ENCODE measurements at regions not wholly inside any gene's neighbourhood (a gene's known extent, or its start where the extent isn't known, plus 50 kb on each side); places are given as distances from the start of the nearest gene placed in this dataset.
"Not testable (repeated sequence)": the region's sequence is repeated elsewhere in the genome, so short reads cannot be mapped to it uniquely, and the experiment has no call there.

- DNase-seq: not testable (repeated sequence)
Observed at GRCh38 chr14:34381304-34381703, 80.7 kb downstream of the SPTSSA start.

GRCh38 chr14:34380471-34380845 is 81.6 kb downstream of the SPTSSA start:
- no peak for DNase-seq

GRCh38 chr14:34379816-34380470 is 82.1 kb downstream of the SPTSSA start:
- DNase-seq: no peak

DNA sequence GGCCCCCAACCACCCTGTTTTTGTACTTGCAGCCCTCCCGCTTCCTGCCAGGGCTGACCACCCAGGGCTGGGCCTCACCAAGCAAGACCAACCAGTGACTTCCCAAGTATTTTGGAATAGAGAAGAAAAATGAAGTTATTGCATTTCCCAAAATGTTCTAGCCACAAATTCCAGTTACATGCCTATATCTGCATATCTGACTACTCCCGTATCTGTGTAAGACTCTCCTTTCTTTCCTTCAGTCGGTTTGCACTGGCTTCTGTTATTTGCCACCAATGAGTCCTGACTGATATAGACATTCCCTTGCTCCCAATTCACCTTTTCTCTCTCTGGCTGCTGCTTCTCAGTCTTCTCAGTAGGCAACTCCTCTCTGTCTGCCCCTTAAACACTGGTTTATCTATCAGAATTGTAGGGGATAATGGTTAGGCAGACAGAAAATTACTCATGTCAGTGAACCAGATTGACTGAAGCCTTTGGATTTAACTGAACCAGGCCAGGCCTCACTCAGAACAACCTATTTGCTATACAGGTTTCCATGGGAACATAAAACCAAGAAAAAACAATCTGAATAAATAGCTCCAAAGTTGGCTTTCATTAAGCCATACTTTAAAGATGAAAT is 85.3 kb downstream of the SPTSSA start:
- DNase-seq: no peak

GRCh38 chr14:34374998-34375740 is 86.9 kb downstream of the SPTSSA start:
- no peak for DNase-seq

DNA sequence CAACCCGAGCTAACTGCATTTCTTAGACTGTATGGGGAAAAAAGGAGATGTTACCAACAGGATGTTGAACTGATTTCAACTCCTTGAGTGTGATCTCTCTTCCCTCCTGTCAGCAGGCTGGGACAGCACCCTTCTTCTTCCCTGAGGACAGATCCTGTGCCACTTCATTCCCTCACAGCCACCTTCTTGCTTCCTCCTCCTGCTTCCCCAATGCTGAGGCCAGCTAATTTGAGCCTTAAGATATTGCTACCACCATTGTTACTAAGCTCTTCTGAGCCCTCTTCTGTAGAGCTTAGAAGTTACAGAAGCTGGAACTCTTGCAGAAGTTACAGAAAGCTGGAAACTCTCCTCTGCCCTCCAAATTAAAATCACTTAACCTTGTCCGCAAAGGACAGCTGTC is 88.8 kb downstream of the SPTSSA start:
- no peak for DNase-seq

DNA sequence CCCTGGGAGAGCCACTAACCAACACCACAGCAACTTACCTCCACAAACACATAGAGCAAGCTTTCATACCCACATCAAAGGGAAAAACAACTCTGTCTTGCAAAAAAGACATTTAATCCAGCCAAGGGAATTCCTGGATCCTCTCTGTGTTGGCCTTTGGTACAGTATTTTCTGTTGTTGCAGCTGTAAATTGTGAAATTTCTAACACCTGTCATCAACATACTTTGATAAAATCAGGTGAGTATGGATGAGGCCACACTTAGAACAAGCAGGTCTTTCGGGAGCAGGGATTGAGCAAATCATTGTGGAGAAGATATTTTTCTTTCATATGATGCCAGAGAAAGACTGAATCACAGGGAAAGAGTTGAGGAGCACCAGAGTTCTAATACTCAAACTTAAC is 89.3 kb downstream of the SPTSSA start:
- no peak for DNase-seq

DNA sequence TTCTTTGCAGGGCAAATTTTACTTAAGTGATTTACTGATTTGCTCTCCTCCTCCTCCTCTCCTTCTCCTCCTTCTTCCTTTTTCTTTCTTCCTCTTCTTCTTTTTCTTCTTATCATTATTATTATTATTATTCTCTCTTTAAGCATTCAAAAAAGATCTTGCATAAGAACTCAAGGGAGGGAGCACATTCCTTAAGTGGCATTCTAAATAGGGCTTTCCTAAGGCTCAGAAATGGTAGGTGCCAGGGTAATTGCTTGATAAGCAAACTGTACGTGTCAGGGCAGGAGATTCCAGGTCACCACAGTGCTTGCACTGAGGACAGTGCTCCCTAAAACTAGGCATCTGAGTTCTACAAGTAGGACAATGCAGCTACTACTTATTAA is 92.4 kb downstream of the SPTSSA start:
- no peak for DNase-seq

- DNase-seq: no peak
Observed at GRCh38 chr14:34368971-34369647, 92.9 kb downstream of the SPTSSA start.

GRCh38 chr14:34368115-34368970 is 93.7 kb downstream of the SPTSSA start:
- no peak for DNase-seq

DNA sequence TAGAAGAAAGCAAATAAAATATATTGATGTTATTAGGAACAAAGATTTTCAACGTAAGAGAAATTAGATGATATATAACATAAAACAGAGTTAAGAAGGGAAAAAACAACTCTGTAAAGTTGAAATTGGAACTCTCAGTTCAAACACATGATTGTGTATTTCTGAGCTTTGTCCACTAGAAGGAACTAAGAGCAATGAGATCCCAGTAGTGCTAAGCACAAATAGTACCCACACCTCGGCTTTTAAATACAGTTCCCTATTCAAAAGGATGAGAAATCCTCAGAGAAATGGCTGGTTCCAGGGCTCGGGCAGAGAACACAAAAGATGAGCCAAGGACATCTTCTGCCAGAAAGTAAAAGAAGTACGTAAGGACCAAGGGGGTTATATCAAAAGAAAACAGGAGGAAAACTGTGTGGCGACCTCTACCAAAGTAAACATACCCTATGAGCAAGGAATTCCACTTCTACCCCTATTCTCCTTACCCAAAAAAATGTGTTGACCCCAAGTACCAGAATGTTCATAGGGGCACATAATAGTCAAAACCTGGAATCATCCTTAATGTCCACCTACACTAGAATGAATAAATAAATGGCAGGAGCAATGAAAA is 96.6 kb downstream of the SPTSSA start:
- DNase-seq: no peak

DNA sequence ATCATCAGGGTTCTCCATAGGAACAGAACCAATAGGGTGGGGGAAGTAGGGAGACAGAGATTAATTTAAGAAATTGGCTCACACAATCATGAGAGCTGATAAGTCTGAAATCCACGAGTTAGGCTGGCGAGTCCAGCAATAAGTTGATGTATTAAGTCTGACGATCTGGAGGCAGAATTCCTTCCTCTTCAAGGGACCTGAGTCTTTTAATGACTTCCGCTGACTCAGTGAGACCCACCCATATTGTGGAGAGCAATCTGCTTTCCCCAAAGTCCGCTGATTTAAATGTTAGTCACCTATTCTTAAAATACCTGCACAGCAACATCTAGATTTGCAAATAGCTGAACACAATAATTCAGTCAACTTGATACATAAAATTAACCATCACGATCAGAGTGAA is 97.8 kb downstream of the SPTSSA start:
- no peak for DNase-seq

DNA sequence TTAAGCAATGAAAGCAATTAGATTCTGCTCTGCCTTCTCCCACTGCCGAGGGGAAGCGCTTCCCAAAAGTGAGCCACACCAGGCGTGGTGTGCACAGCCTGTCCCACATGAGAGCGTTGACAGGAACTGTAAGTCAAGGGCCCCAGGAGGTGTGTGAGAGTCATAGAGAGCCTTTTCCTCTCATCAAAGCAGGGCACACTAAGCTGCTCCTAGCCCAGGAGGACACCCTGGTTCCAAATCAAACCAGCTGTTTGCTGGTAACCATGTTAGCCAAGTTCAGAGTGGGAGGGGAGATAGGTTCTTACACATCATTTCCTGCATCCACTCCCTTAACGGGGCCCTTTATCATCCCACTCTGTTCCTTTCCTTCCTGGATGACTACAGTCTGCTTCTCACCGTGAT is 98.3 kb downstream of the SPTSSA start:
- no peak for DNase-seq

DNA sequence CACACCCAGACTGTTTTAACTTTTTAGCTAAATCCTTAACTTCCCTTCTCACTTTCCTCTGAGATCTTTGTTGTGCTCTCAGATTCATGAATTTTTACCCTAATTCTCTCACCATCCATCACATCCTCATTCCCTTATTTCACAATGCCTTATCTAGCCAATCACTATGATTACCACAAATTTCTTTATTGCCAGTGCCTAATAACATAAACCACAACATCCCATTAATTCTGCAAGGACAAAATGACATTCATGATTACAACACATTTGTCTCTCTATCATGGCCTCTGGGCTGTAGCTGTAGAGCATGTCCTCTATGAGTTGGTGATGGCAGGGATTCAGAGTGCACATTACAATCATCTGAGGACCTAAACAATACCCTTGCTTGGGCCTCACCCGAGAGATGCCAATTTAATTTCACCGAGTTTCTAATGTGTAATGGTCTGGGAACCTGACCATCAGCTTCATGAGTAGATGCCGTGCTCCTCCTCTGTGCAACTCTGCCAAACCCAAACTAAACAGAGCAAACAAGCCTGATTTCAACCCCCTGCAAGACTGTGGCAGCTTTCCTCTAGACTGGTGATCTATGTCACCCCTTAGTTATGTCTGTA is 99.3 kb downstream of the SPTSSA start:
- no peak for DNase-seq

- no peak for DNase-seq
Observed at GRCh38 chr14:34361504-34362011, 100.5 kb downstream of the SPTSSA start.

GRCh38 chr14:34359420-34360117 is 102.5 kb downstream of the SPTSSA start:
- no peak for DNase-seq

DNA sequence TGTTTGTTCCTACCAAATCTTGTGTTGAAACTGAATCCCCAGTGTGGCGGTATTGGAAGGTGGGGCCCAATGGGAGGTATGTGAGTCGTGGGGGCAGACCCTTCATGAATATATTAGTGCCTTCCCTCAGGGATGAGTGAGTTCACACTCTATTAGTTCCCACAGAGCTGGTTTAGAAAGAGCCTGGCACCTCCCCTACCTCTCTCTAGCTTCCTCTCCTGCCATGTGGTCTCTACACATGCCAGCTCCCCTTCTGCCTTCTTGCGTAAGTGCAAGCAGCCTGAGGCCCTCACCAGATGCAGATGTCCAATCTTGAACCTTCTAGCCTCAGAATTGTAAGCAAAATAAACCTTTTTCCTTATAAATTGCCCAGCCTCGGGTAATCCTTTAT is 105.8 kb downstream of the SPTSSA start:
- DNase-seq: no peak

DNA sequence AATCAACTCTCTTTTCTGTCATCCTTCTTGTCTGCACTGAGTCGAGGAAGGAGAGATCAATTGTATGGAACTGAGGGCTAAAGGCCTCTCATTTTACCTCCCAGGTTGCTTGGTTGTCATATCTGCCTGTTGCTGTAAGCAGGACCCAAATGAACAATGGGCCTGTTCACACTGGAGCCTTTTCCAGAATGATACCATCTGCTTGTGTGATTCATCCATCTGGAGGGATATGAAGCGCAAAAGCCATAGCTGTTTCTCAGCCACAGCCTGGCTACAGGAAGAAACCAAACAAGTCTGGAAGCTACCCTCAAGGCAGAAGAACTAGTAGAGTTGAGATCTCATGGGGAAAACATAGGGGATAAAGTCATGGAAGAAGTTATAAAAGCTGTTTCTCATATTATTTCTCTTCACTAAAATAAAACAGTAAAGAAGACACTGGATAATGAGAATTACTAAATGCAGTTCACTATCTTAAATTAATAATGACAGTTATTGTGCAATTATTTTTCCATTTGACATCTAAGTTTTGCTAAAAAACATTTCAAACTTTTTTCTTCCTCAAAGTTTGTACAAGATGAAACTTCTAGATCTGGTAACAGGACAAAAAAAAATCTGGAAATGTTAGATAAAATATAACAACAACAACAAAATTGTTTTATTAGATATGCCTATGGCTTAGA is 106.3 kb downstream of the SPTSSA start:
- no peak for DNase-seq

DNA sequence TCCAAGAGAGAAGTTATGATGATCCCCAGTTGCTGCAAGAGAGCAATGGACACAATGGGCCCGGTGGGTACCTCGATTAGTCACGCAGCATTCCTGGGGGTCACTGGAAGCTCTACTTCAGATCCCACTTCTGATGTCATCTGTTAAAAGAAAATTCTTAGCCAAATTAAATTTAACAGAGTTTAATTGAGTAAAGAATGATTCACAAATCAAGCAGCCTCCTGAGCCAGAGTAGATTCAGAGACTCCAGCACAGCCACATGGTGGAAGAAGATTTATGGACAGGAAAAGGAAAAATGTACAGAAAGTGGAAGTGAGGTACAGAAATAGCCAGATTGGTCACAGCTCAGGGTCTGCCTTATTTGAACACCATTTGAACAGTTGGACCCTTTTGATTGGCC is 107.5 kb downstream of the SPTSSA start:
- no peak for DNase-seq

DNA sequence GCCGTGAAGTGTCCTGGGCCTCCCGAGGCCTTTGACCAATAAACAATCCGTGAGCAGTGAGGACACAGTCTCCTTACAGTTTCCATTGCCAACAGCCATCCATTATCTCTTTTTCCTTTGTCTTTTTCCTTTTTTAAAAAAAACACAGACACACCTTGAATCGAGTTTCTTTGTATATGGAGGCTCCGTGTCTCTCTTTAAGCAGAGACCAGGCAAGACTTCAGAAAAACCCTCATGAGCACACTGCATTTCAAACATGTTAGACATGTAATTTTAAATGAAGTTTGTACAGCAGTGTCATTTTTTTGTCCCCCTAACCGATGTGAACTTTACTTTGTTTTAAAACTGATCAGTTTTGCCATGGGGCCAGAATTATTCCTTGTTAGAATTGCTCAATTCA is 111.1 kb downstream of the SPTSSA start:
- no peak for DNase-seq

DNA sequence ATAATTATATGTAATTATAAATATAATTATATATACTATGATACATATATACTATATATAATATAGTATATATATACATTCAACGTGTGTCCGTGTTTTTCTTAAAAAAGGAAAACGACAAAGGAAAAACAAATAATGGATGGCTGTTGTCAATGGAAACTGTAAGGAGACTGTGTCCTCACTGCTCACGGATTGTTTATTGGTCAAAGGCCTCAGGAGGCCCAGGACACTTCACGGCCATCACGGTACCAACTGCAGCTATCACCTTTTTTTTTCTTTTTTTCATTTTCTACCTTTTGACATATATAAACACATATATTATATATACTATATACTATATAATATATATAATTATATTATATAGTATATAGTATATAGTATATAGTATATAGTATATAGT is 113.4 kb downstream of the SPTSSA start:
- DNase-seq: no peak

All from bone marrow (tissue), 2 donors.